Activated CD4-positive, alpha-beta memory T cell treated with anti-CD3 and anti-CD28 coated beads, Interleukin-2, amount 10 ng/mL, durations not matched to agents 7 days and 5 days (primary cell): ENCODE measurements at regions not wholly inside any gene's neighbourhood (a gene's known extent, or its start where the extent isn't known, plus 50 kb on each side); places are given as distances from the start of the nearest gene placed in this dataset.

Experiments used
- CTCF ChIA-PET: fragments of 350-600 bp; sonication (Branson Sonifier 250); formaldehyde crosslinking; loops from one replicate; lab custom pipeline; 2021; ENCODE audit warnings: antibody characterized with exemption, inconsistent platforms; lab: Charles Lee
- POLR2A ChIA-PET: fragments of 350-600 bp; sonication (Branson Sonifier 250); formaldehyde crosslinking; loops from one replicate; lab custom pipeline; 2021; ENCODE audit warnings: antibody characterized with exemption; lab: Charles Lee
- DNase-seq: peaks from one replicate; pipeline ENCODE4 v3.0.0-alpha.2; 2020
- H3K27ac Mint-ChIP-seq: one replicate; pipeline ENCODE4 v1.8.0; 2021; ENCODE audit warnings: mild to moderate bottlenecking, mixed read lengths
- H3K27me3 Mint-ChIP-seq: one replicate; pipeline ENCODE4 v1.8.0; 2021; ENCODE audit warnings: mixed read lengths
- H3K36me3 Mint-ChIP-seq: one replicate; pipeline ENCODE4 v1.8.0; 2021; ENCODE audit warnings: low read depth, mixed read lengths
- H3K4me1 Mint-ChIP-seq: one replicate; pipeline ENCODE4 v1.8.0; 2021; ENCODE audit warnings: mixed read lengths
- H3K4me3 Mint-ChIP-seq: one replicate; pipeline ENCODE4 v1.8.0; 2021; ENCODE audit warnings: mild to moderate bottlenecking, mixed read lengths
- H3K9me3 Mint-ChIP-seq: one replicate; pipeline ENCODE4 v1.8.0; 2021; ENCODE audit warnings: mixed read lengths

DNA sequence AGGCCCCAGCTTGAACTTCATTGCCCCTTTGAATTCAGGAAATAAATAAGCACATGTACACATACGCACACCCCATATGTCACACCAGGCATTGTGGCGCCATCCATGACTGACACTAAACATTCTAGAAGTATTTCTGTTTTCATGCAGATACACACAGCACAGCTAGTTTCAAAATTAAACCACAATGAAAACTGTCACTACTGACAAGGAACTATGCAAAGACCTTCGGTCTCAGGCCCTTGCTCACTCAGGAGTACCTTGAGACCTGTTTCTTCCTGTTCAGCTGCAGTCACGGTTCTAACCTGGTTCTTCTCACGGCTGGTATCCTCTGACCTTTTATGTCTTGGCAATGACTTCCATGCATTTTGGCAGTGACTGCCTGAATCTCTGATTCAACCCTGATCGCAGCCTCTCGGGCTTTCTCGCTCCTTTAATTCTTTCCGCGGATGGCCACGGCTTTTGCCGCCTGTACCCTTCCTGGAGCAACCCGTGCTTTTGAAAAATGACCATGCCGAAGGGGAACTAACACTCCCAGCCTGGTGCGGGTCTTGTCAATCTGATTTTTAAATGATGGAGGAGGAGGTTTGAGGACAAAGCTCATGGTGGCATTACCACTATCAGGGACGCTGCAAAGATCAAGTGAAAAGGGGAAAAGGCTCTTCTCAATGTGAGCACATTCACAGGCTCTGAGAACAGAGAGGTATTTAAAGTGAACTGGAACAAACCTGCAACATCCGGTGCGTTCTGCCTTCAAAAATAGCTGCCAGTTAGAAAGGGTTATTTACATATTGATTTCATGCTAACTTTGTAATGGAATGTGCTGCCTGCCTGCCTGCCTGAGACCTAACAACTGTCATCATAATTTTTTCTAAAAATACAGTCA is 384.6 kb downstream of the RRAGC start:
- Mint-ChIP-seq H3K36me3 (no peaks in the 10 kb centered on the region), H3K4me3 (no peak overlapping the region), H3K27ac (no peak overlapping the region), H3K4me1 (peaks cover 4% of the 10 kb centered on the region), H3K9me3 (no peaks in the 10 kb centered on the region), H3K27me3 (peaks cover 64% of the 10 kb centered on the region)
- ChIA-PET POLR2A (no interaction called here), CTCF (no interaction called here)
- no peak for DNase-seq

GRCh38 chr1:38466487-38466886 is 393.1 kb downstream of the RRAGC start:
- POLR2A ChIA-PET, result no interaction called here
- no peak for DNase-seq
- H3K27ac Mint-ChIP-seq, result no peak overlapping the region
- no peaks in the 10 kb centered on the region for H3K4me1 Mint-ChIP-seq
- H3K4me3 Mint-ChIP-seq, result no peak overlapping the region
- peaks cover 38% of the 10 kb centered on the region for H3K27me3 Mint-ChIP-seq
- H3K36me3 Mint-ChIP-seq, result no peaks in the 10 kb centered on the region
- CTCF ChIA-PET, result no interaction called here
- H3K9me3 Mint-ChIP-seq, result no peaks in the 10 kb centered on the region

GRCh38 chr1:38465460-38465859 is 394.1 kb downstream of the RRAGC start:
- H3K36me3 Mint-ChIP-seq, result no peaks in the 10 kb centered on the region
- H3K4me3 Mint-ChIP-seq, result no peak overlapping the region
- H3K27ac Mint-ChIP-seq, result no peak overlapping the region
- ChIA-PET POLR2A (no interaction called here), CTCF (no interaction called here)
- peaks cover 39% of the 10 kb centered on the region for H3K27me3 Mint-ChIP-seq
- H3K4me1 Mint-ChIP-seq, result no peaks in the 10 kb centered on the region
- no peak for DNase-seq
- no peaks in the 10 kb centered on the region for H3K9me3 Mint-ChIP-seq

- DNase-seq, result no peak
- POLR2A ChIA-PET, result no interaction called here
- H3K27ac Mint-ChIP-seq, result no peak overlapping the region
- peaks cover 43% of the 10 kb centered on the region for H3K27me3 Mint-ChIP-seq
- H3K4me3 Mint-ChIP-seq, result no peak overlapping the region
- CTCF ChIA-PET, result no interaction called here
- H3K4me1 Mint-ChIP-seq, result no peaks in the 10 kb centered on the region
- no peaks in the 10 kb centered on the region for H3K36me3 Mint-ChIP-seq
- H3K9me3 Mint-ChIP-seq, result no peaks in the 10 kb centered on the region
Observed at GRCh38 chr1:38464071-38464661, 395.4 kb downstream of the RRAGC start.

DNA sequence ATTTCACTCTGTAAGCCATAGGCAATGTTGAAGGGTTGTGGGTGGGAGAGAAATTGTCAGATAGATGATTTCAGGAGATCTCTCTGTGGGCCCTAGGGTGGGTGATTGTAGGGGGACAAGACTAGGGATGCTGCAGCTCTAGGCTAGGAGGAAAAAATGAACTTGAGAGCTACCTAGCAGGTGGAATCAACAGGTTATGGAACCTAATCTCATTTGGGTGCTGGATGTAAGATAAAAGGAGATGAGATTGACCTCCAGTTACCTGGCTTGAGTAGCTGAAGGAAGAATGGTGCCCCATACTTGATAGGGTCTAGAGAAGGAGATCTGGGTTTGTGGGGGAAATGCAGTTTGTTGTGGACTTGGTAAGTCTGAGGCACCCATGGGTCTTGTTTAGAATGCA is 396.5 kb downstream of the RRAGC start:
- ChIA-PET CTCF (no interaction called here), POLR2A (no interaction called here)
- Mint-ChIP-seq H3K27me3 (peaks cover 41% of the 10 kb centered on the region), H3K36me3 (no peaks in the 10 kb centered on the region), H3K4me3 (no peak overlapping the region), H3K4me1 (no peaks in the 10 kb centered on the region), H3K9me3 (no peaks in the 10 kb centered on the region), H3K27ac (no peak overlapping the region)
- DNase-seq, result no peak

GRCh38 chr1:38456531-38456876 is 403.1 kb downstream of the RRAGC start:
- no peak for DNase-seq
- POLR2A ChIA-PET, result no interaction called here
- peaks cover 16% of the 10 kb centered on the region for H3K27me3 Mint-ChIP-seq
- no peaks in the 10 kb centered on the region for H3K9me3 Mint-ChIP-seq
- CTCF ChIA-PET, result no interaction called here
- H3K27ac Mint-ChIP-seq, result no peak overlapping the region
- H3K4me3 Mint-ChIP-seq, result no peak overlapping the region
- no peaks in the 10 kb centered on the region for H3K4me1 Mint-ChIP-seq
- H3K36me3 Mint-ChIP-seq, result no peaks in the 10 kb centered on the region

DNA sequence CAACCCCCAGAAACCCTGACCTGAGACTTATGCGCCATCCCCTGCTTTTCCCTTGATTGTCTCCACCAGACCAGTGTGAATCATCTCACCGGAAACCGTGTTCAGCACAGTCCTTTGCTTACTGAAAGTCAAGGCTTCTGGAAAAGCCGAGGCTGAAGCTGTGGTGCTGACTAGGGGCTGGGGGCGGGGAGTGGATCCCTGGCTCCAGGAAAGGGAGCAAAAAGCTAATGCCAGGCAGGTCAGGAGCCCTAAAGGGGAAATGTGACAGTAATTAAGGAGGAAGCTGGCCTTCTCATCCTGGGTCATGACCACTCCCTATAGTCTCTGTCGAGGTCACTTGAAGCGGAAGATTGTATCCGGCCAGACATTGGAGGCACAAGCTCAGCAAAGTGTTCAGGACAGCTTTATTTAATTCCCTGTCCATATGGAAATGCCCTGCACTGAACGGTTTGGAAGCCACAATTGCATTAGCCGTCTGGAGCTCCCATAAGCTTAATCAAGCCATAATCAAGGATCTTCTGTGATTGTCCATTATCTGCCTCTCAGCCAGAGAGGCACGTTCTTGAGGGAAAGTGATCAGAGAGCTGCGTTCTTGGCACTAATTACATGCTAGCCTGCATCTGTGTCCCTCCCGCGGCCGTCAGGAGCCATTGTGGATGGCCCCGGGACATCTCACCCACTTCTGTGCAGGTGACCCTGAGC is 403.6 kb downstream of the RRAGC start:
- CTCF ChIA-PET, result no interaction called here
- POLR2A ChIA-PET, result no interaction called here
- no peaks in the 10 kb centered on the region for H3K4me1 Mint-ChIP-seq
- no peak overlapping the region for H3K4me3 Mint-ChIP-seq
- H3K9me3 Mint-ChIP-seq, result no peaks in the 10 kb centered on the region
- peaks cover 12% of the 10 kb centered on the region for H3K27me3 Mint-ChIP-seq
- no peak for DNase-seq
- no peak overlapping the region for H3K27ac Mint-ChIP-seq
- no peaks in the 10 kb centered on the region for H3K36me3 Mint-ChIP-seq

DNA sequence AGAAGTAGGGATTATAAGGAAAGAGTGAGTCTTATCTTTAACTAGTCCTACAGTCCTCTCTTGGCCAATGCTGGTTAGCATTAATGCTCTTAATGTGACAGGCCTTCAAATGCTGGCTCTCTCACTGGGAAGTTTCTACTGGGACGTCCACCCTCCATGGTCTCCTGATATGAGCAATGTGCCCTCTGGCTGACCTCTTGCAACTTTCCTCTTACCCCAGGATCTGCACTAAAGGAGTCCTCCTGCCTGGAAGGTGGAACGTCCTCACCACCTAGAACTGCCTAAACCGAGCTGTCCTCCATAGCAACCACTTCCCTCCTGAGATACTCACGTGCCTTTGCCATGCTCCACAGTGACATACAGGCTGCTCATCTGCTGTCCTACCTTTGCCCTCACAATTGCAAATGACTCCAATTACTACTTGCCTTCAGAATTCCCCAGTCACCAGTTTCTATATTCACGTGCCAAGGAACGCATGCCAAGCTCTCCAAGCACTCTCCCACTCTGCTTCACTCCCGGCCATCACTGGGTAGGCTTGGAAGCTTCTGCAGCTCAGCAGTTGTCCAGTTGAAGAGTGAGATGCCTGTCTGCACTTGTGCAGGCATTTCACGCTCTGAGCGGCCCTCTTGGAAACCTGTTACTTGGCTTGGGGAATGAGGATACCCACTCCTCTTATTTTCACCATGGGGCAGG is 404.7 kb downstream of the RRAGC start:
- Mint-ChIP-seq H3K27me3 (peaks cover 13% of the 10 kb centered on the region), H3K4me3 (no peak overlapping the region), H3K36me3 (no peaks in the 10 kb centered on the region), H3K4me1 (no peaks in the 10 kb centered on the region), H3K9me3 (no peaks in the 10 kb centered on the region), H3K27ac (no peak overlapping the region)
- POLR2A ChIA-PET, result no interaction called here
- no peak for DNase-seq
- CTCF ChIA-PET, result no interaction called here

DNA sequence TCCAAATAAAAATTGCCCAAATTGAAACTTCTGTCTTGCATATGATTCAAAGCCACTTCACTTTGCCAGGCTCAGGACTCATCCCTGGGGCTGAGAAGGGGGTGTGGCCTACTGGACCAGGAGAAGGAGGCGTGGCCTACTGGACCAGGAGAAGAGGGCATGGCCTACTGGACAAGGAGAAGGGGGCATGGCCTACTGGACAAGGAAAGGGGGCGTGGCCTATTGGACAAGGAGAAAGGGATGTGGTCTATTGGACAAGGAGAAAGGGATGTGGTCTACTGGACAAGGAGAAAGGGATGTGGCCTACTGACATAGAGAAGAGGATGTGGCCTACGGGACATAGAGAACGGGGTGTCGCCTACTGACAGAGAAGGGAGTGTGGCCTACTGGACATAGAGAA is 405.3 kb downstream of the RRAGC start:
- ChIA-PET CTCF (no interaction called here), POLR2A (no interaction called here)
- H3K9me3 Mint-ChIP-seq, result no peaks in the 10 kb centered on the region
- DNase-seq, result no peak
- peaks cover 10% of the 10 kb centered on the region for H3K27me3 Mint-ChIP-seq
- H3K4me3 Mint-ChIP-seq, result no peak overlapping the region
- no peaks in the 10 kb centered on the region for H3K4me1 Mint-ChIP-seq
- H3K36me3 Mint-ChIP-seq, result no peaks in the 10 kb centered on the region
- H3K27ac Mint-ChIP-seq, result no peak overlapping the region

DNA sequence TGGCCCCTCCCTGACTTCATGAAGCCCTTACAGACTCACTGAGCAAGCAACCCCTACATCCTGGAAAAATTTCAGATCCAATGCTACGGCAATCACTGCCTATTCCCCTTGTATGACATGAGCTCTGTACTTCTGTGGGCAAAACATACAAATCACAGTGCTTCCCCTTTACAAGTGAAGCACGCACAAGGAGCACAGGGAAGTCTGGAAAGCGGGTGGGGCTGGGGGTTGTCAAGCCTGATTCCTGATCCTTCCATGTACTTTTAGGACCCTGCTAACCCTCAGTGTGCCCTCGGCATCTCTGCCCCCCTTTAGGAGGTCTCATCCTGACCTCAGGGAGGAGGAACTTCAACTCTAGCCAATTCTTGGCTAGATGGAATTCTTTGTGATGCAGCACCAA is 405.7 kb upstream of the POU3F1 start:
- Mint-ChIP-seq H3K27me3 (peaks cover 4% of the 10 kb centered on the region), H3K9me3 (no peaks in the 10 kb centered on the region), H3K4me3 (no peak overlapping the region), H3K27ac (no peak overlapping the region), H3K36me3 (no peaks in the 10 kb centered on the region), H3K4me1 (no peaks in the 10 kb centered on the region)
- no peak for DNase-seq
- ChIA-PET POLR2A (no interaction called here), CTCF (no interaction called here)

DNA sequence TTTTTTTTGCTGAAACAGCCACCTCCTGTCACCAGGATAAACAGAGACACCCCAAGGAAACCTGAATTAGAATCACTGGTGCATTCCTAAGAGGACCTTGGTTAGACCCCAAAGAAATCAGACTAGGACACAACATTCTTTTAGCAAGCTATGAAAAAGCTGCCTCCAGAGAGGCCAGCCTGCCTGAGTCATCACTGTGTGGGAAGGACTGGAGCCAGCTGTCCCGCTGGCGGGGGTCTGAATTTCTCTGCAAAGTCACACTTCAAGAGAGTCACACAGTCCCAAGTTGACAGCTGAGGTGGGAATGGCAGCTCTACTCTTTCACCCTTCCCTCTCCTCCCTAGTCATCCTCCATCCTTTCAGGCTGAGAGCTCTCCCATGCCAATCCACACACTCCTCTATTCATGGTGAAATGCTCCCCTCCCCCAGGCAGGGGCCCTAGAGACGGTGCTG is 405.0 kb upstream of the POU3F1 start:
- DNase-seq, result no peak
- Mint-ChIP-seq H3K4me1 (no peaks in the 10 kb centered on the region), H3K36me3 (no peaks in the 10 kb centered on the region), H3K9me3 (no peaks in the 10 kb centered on the region), H3K27ac (no peak overlapping the region), H3K4me3 (no peak overlapping the region), H3K27me3 (peaks cover 7% of the 10 kb centered on the region)
- POLR2A ChIA-PET, result no interaction called here
- CTCF ChIA-PET, result no interaction called here

DNA sequence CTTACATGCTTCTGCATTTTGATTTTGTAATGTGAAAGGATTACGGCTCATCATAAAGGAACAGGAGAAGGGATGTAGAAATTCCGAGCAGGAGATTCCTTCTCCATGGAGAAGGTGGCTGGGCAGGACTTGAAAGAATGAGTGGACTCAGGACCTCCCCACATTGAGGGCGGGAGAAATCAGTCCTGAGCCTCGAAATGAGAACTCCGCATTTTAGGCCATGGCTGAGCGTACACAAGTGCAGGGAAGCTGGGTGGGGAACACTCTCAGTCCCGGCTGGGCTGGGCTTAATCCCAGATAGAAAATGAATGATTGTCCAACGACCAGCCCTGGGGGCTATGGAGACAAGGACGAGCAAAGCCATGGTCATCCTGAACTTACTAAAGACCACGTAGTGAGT is 402.3 kb upstream of the POU3F1 start:
- H3K4me3 Mint-ChIP-seq, result no peak overlapping the region
- POLR2A ChIA-PET, result no interaction called here
- H3K27ac Mint-ChIP-seq, result no peak overlapping the region
- H3K36me3 Mint-ChIP-seq, result no peaks in the 10 kb centered on the region
- H3K9me3 Mint-ChIP-seq, result no peaks in the 10 kb centered on the region
- no peaks in the 10 kb centered on the region for H3K4me1 Mint-ChIP-seq
- no peak for DNase-seq
- CTCF ChIA-PET, result no interaction called here
- peaks cover 14% of the 10 kb centered on the region for H3K27me3 Mint-ChIP-seq

GRCh38 chr1:38446936-38447335 is 400.3 kb upstream of the POU3F1 start:
- Mint-ChIP-seq H3K27me3 (peaks cover 19% of the 10 kb centered on the region), H3K36me3 (no peaks in the 10 kb centered on the region), H3K27ac (no peak overlapping the region), H3K4me1 (no peaks in the 10 kb centered on the region), H3K9me3 (no peaks in the 10 kb centered on the region), H3K4me3 (no peak overlapping the region)
- POLR2A ChIA-PET, result no interaction called here
- CTCF ChIA-PET, result no interaction called here
- DNase-seq, result no peak
